Chondrocyte (in vitro differentiated cells): ENCODE measurements at regions not wholly inside any gene's neighbourhood (a gene's known extent, or its start where the extent isn't known, plus 50 kb on each side); places are given as distances from the start of the nearest gene placed in this dataset.

Experiments used
- DNase-seq: peaks from one replicate; pipeline ENCODE4 v3.0.0; 2021; ENCODE audit warnings: mixed read lengths, low spot score
- H3K27ac Mint-ChIP-seq: one replicate; pipeline ENCODE4 v1.8.0; 2021; ENCODE audit warnings: mild to moderate bottlenecking, moderate library complexity, mixed read lengths; ENCODE audit not compliant: unreplicated experiment
- H3K27me3 Mint-ChIP-seq: 2 replicates; pipeline ENCODE4 v1.8.0; 2021; ENCODE audit warnings: low read depth, mixed read lengths
- H3K36me3 Mint-ChIP-seq: 2 replicates; pipeline ENCODE4 v1.8.0; 2021; ENCODE audit warnings: low read depth, mixed read lengths
- H3K4me1 Mint-ChIP-seq: 2 replicates; pipeline ENCODE4 v1.8.0; 2021; ENCODE audit warnings: low read depth, mild to moderate bottlenecking, mixed read lengths
- H3K4me3 Mint-ChIP-seq: one replicate; pipeline ENCODE4 v1.8.0; 2021; ENCODE audit warnings: mild to moderate bottlenecking, moderate library complexity, mixed read lengths; ENCODE audit not compliant: unreplicated experiment
- H3K9me3 Mint-ChIP-seq: 2 replicates; pipeline ENCODE4 v1.8.0; 2021; ENCODE audit warnings: low read depth, mixed read lengths
- TF ChIP-seq, protein P1 (sequence below): fragments of 200-600 bp; sonication (generic); IDR thresholded peaks from 2 replicates; pipeline ENCODE4 v1.5.0; 2021; ENCODE audit warnings: antibody characterized with exemption, mild to moderate bottlenecking, moderate library complexity

DNA sequence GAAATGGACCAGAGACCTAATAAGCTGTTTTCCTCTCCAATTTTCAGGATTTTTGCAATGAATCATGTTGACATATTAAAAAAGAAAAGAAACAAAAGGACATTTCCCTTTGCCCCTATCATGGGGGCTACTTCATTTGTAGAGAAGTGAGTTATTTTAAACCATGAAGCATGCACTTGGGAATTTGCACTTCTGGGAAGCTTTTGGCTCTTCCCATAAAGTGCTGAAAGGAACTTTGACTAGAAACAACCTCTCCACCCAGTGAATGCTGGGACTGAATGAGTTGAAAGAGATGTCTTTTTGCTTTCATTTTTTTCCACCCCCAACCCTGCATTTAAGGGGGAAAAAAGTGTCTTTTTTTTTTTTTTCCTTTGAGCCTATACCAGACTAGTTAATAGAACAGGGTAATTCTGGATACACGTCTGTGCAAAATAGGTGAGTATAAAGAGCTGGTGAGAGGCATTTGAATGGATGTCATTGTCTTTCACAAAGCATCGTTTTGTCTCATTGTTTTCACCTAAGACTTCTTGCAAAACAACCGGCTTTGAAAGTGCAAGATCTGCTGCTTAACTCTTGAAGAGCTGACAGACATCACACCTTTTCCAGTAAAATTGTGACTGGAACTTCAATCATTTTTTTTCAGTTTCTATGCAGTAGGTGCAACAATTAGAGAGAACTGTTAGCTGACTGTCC lies 138.7 kb upstream of the BACH2 start:
- peaks cover 18% of the 10 kb centered on the region for H3K4me1 Mint-ChIP-seq
- H3K36me3 Mint-ChIP-seq: peaks cover 2% of the 10 kb centered on the region
- H3K27ac Mint-ChIP-seq: peak overlapping the region; percentile 18
- DNase-seq: no peak
- H3K9me3 Mint-ChIP-seq: peaks cover 3% of the 10 kb centered on the region
- peaks cover 5% of the 10 kb centered on the region for H3K27me3 Mint-ChIP-seq
- TF ChIP-seq, protein P1, sequence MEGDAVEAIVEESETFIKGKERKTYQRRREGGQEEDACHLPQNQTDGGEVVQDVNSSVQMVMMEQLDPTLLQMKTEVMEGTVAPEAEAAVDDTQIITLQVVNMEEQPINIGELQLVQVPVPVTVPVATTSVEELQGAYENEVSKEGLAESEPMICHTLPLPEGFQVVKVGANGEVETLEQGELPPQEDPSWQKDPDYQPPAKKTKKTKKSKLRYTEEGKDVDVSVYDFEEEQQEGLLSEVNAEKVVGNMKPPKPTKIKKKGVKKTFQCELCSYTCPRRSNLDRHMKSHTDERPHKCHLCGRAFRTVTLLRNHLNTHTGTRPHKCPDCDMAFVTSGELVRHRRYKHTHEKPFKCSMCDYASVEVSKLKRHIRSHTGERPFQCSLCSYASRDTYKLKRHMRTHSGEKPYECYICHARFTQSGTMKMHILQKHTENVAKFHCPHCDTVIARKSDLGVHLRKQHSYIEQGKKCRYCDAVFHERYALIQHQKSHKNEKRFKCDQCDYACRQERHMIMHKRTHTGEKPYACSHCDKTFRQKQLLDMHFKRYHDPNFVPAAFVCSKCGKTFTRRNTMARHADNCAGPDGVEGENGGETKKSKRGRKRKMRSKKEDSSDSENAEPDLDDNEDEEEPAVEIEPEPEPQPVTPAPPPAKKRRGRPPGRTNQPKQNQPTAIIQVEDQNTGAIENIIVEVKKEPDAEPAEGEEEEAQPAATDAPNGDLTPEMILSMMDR: no peak
- H3K4me3 Mint-ChIP-seq: no peak overlapping the region

DNA sequence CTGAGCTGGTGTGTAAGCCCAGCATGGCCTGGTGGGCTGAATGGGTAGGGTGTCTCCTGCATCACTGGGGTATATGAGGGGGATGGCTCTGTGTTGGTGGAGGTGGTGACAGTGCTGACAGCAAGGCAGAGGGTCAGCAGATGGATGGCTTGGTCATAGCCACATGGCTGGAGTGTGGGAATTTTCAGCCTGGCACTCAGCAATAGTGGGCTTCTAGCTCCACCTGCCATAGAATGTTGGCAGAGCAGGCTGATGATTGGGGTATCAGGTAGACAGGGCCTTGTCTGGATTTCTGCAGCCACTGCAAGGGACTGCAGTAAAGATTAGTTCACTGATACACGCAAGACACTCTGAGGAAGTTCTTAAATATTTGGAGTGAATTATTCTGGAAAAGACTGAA lies 137.5 kb upstream of the BACH2 start:
- H3K9me3 Mint-ChIP-seq: peaks cover 12% of the 10 kb centered on the region
- H3K27me3 Mint-ChIP-seq: peaks cover 2% of the 10 kb centered on the region
- no peak overlapping the region for H3K27ac Mint-ChIP-seq
- no peak overlapping the region for H3K4me3 Mint-ChIP-seq
- no peak for DNase-seq
- TF ChIP-seq, protein P1: peak; percentile 64
- peaks cover 6% of the 10 kb centered on the region for H3K36me3 Mint-ChIP-seq
- peaks cover 18% of the 10 kb centered on the region for H3K4me1 Mint-ChIP-seq

DNA sequence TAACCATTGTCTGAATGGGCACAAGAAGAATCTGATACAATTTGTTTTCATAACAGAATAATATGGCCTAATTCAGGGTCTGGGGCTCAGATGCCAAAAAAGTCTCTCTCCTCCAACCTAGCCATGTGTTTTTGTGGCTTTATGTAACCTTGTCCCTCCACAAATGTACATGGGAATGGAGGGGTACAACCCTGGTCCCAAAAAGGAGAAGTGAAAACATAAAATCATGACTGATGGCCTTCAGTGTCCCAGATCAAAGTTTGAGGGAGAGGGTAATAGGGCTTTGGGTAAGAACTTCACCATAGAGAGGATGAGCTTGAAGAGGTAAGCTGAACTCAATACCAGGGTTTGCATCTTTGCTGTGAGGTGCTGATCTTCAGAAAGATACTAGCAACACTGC lies 136.3 kb upstream of the BACH2 start:
- Mint-ChIP-seq H3K9me3 (peaks cover 18% of the 10 kb centered on the region), H3K36me3 (peaks cover 6% of the 10 kb centered on the region), H3K27me3 (peaks cover 2% of the 10 kb centered on the region), H3K4me3 (no peak overlapping the region), H3K27ac (no peak overlapping the region), H3K4me1 (peaks cover 18% of the 10 kb centered on the region)
- DNase-seq: no peak
- TF ChIP-seq, protein P1: no peak

DNA sequence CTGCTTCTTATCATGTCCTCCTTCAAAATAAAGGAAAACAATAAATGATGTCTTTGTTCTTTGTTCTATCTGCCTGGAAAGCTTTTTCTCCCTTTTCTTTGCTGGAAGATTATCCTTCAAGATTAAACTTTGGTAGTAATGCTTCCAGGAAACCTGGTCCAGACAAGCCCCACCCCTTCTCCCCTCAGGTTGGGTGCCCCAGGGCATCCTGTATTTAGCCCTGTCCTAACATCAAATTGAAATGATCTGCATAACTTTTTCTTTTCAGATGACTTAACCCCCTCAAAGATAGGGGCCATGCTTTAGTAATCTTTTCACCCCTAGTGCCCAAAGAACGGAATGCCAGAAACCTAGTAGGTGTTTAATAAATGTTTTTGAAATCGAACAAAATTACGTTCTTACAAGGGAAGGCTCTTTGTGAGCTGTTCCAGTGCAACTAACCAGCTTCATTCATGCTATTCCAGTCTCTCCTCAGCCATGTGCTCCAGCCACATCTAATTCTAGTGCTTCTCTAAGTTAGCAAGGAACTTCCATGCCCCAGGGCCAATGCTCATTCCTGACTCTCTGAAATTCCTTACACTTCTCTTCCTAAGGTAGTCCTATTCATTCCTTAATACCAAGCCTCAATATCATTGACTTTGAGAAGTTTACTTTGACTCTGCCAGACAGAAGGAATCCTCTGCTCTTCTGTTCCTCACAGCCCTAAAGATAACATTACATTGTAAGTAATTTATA lies 135.6 kb upstream of the BACH2 start:
- no peaks in the 10 kb centered on the region for H3K27me3 Mint-ChIP-seq
- H3K4me3 Mint-ChIP-seq: no peak overlapping the region

DNA sequence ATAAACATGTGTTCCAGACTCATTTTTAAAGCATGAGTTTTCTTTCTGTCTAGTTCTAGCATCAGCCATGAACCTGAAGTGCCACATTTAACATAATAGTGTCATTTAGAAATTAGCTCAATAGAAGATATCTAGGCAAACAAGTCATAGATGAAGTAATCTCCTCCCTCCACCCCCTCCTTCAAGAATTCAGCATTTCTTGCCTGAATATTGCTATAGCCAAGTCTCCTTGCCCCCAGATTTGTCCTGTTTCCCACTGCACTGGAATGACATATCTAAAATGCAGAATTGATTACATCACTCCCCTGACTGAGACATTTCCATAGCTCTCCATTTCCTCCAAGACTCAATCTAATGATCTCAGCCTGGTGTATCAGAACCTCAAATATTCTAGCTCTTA lies 134.9 kb upstream of the BACH2 start:
- no peak overlapping the region for H3K27ac Mint-ChIP-seq
- H3K9me3 Mint-ChIP-seq: peaks cover 18% of the 10 kb centered on the region
- no peak overlapping the region for H3K4me3 Mint-ChIP-seq
- no peak for DNase-seq
- H3K36me3 Mint-ChIP-seq: peaks cover 6% of the 10 kb centered on the region
- TF ChIP-seq, protein P1: no peak
- peaks cover 18% of the 10 kb centered on the region for H3K4me1 Mint-ChIP-seq
- peaks cover 3% of the 10 kb centered on the region for H3K27me3 Mint-ChIP-seq

More for the DNA sequence above, 135.6 kb upstream of the BACH2 start:
- Mint-ChIP-seq H3K9me3 (peaks cover 18% of the 10 kb centered on the region), H3K36me3 (peaks cover 6% of the 10 kb centered on the region), H3K4me1 (peaks cover 18% of the 10 kb centered on the region), H3K27ac (no peak overlapping the region)
- TF ChIP-seq, protein P1: no peak
- no peak for DNase-seq
